ENCODE measurements at regions not wholly inside any gene's neighbourhood (a gene's known extent, or its start where the extent isn't known, plus 50 kb on each side); places are given as distances from the start of the nearest gene placed in this dataset.
"Not testable (repeated sequence)": the region's sequence is repeated elsewhere in the genome, so short reads cannot be mapped to it uniquely, and the experiment has no call there.

DNA sequence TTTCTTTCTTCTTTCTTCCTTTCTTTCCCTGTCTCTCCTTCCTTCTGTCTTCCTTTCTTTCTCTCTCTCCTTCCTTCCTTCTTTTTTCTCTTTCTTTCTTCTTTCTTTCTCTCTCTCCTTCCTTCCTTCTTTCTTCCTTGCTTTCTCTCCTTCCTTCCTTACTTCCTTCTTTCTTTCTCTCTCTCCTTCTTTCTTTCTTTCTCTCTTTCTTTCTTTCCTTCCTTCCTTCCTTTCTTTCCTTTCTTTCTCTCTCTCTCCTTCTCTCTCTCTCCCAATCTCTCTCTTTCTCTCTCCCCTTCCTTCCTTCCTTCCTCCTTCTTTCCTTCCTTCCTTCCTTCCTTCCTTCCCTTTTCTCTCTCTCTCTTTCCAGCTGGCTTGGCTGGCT lies 2806.6 kb downstream of the RPIA start:
- DNase-seq = not testable (repeated sequence)

DNA sequence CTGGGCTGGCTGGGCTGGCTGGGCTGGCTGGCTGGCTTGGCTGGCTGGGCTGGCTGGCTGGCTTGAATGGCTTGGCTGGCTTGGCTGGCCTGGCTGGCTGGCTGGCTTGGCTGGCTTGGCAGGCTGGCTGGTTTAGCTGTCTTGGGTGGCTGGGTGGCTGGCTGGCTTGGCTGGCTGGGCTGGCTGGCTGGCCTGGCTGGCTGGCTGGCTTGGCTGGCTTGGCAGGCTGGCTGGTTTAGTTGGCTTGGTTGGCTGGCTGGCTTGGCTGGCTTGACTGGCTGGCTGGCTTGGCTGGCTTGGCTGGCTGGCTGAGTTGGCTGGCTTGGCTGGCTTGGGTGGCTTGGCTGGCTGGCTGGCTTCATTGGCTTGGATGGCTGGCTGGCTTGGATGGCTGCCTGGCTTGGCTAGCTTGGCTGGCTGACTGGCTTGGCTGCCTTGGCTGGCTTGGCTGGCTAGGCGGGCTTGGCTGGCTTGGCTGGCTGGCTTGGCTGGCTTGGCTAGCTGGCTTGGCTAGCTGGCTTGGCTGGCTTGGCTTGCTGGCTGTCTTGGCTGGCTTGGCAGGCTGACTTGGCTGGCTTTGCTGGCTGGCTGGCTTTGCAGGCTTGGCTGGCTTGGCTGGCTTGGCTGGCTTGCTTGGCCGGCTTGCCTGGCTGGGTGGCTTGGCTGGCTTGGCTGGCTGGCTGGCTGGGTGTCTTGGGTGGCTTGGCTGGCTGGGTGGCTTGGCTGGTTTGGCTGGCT lies 2807.2 kb downstream of the RPIA start:
- not testable (repeated sequence) for DNase-seq

DNA sequence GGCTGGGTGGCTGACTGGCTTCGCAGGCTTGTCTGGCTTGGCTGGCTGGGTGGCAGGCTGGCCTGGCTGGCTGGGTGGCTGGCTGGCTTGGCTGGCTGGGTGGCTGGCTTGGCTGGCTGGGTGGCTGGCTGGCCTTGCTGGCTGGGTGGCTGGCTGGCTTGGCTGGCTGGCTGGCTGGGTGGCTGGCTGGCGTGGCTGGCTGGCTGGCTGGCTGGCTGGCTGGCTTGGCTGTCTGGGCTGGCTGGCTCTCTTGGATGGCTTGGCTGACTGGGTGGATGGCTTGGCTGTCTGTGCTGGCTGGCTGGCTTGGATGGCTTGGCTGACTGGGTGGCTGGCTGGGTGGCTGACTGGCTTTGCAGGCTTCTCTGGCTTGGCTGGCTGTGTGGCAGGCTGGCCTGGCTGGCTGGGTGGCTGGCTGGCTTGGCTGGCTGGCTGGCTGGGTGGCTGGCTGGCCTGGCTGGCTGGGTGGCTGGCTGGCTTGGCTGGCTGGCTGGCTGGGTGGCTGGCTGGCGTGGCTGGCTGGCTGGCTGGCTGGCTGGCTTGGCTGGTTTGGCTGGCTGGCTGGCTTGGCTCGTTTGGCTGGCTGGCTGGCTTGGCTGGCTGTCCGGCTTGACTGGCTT lies 2808.1 kb downstream of the RPIA start:
- not testable (repeated sequence) for DNase-seq

DNA sequence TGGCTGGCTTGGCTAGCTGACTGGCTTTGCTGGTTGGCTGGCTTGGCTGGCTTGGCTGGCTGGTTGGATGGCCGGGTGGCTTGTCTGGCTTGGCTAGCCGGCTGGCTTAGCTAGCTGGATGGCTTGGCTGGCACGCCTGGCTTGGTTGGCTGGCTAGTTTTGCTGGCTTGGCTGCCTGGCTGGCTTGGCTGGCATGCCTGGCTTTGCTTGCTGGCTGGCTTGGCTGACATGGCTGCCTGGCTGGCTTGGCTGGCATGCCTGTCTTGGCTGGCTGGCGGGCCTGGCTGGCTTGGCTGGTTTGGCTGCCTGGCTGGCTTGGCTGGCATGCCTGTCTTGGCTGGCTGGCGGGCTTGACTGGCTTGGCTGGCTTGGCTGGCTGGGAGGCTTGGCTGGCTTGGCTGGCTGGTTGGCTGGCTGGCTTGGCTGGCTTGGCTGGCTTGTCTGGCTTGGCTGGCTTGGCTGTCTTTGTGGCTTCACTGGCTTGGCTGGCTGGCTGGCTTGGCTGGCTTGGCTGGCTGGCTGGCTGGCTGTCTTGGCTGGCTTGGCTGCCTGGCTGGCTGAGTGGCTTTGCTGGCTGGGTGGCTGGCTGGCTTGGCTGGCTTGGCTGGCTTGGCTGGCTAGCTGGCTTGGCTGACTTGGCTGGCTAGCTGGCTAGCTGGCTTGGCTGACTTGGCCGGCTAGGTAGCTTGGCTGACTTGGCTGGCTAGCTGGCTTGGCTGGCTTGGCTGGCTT lies 2808.9 kb downstream of the RPIA start:
- DNase-seq = not testable (repeated sequence)

DNA sequence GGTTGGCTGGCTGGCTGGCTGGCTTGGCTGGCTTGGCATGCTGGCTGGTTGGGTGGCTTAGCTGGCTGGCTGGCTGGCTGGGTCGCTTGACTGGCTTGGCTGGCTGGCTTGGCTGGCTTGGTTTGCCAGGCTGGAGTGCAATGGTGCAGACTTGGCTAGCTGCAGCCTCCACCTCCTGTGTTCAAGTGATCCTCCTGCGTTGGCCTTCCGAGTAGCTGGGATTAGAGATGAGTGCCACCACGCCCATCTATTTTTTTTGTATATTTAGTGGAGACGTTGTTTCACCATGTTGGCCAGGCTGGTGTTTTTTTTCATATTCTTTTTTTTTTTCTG lies 2809.5 kb downstream of the RPIA start:
- not testable (repeated sequence) for DNase-seq

DNA sequence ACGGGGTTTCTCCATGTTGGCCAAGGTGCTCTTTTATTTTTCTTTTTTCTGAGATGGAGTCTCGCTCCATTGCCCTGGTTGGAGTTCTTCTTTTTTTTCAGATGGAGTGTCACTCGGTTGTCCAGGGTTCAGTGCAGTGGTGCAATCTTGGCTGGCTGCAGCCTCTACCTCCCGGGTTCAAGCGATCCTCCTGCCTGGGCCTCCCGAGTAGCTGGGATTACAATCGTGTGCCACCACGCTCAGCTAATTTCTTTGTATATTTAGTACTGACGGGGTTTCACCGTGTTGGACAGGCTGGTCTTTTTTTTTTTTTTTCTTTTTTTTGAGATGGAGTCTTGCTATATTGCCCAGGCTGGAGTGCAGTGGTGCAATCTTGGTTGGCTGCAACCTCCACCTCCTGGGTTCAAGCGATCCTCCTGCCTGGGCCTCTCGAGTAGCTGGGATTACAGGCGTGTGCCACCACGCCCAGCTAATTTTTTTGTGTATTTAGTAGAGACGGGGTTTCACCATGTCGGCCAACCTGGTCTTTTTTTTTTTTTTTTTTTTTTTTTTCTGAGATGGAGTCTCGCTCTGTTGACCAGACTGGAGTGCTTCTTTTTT lies 2810.1 kb downstream of the RPIA start:
- not testable (repeated sequence) for DNase-seq

DNA sequence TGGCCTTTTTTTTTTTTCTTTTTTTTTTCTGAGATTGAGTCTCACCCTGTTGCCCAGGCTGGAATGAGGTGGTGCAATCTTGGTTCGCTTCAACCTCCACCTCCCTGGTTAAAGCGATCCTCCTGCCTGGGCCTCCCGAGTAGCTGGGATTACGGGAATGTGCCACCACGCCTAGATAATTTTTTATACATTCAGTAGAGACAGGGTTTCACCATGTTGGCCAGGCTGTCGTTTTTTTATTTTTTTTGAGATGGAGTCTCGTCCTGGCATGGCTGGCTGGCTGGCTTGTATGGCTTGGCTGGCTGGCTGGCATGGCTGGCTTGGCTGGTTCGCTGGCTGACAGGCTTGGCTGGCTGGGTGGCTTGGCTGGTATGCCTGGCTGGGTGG lies 2812.1 kb downstream of the RPIA start:
- not testable (repeated sequence) for DNase-seq

DNA sequence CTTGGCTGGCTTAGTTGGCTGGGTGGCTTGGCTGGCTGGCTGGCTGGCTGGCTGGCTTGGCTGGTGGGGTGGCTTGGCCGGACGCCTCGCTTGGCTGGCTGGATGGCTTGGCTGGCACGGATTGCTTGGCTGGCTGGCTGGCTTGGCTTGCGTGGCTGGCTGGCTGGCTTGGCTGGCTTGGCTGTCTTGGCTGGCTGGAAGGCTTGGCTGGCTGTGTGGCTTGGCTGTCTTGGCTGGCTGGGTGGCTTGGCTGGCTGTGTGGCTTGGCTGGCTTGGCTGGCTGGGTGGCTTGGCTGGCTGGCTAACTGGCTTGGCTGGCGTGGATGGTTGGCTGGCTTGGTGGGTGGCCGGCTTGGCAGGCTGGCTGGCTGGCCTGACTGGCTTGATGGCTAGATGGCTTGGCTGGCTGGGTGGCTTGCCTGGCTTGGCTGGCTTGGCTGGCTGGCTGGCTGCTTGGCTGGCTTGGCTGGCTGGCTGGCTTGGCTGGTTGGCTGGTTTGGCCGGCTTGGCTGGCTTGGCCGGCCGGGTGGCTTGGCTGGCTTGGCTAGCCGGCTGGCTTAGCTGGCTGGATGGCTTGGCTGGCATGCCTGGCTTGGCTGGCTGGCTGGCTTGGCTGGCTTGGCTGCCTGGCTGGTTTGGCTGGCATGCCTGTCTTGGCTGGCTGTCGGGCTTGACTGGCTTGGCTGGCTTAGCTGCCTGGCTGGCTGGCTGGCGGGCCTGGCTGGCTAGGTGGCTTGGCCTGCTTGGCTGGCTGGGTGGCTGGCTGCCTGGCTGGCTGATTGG lies 2812.7 kb downstream of the RPIA start:
- DNase-seq = not testable (repeated sequence)

DNA sequence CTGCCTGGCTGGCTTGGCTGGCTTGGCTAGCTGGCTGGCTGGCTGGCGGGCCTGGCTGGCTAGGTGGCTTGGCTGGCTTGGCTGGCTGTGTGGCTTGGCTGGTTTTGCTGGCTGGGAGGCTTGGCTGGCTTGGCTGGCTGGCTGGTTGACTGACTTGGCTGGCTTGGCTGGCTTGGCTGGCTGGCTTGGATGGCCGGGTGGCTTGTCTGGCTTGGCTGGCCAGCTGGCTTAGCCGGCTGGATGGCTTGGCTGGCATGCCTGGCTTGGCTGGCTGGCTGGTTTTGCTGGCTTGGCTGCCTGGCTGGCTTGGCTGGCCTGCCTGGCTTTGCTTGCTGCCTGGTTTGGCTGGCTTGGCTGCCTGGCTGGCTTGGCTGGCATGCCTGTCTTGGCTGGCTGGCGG lies 2817.3 kb downstream of the RPIA start:
- not testable (repeated sequence) for DNase-seq

DNA sequence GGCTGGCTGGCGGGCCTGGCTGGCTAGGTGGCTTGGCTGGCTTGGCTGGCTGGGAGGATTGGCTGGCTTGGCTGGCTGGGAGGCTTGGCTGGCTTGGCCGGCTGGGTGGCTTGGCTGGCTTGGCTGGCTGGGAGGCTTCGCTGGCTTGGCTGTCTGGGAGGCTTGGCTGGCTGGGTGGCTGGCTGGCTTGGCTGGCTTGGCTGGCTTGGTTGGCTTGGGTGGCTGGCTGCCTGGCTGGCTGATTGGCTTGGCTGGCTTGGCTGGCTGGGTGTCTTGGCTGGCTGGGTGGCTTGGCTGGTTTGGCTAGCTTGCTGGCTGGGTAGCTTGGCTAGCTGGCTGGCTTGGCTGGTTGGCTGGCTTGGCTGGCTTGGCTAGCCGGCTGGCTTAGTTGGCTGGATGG lies 2817.8 kb downstream of the RPIA start:
- not testable (repeated sequence) for DNase-seq

DNA sequence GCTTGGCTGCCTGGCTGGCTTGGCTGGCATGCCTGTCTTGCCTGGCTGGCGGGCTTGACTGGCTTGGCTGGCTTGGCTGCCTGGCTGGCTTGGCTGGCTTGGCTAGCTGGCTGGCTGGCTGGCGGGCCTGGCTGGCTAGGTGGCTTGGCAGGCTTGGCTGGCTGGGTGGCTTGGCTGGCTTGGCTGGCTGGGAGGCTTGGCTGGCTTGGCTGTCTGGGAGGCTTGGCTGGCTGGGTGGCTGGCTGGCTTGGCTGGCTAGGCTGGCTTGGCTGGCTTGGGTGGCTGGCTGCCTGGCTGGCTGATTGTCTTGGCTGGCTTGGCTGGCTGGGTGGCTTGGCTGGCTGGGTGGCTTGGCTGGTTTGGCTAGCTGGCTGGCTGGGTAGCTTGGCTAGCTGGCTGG lies 2819.7 kb downstream of the RPIA start:
- not testable (repeated sequence) for DNase-seq

DNA sequence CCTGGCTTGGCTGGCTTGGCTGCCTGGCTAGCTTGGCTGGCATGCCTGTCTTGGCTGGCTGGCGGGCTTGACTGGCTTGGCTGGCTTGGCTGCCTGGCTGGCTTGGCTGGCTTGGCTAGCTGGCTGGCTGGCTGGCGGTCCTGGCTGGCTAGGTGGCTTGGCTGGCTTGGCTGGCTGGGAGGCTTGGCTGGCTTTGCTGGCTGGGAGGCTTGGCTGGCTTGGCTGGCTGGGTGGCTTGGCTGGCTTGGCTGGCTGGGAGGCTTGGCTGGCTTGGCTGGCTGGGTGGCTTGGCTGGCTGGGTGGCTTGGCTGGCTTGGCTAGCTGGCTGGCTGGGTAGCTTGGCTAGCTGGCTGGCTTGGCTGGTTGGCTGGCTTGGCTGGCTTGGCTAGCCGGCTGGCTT lies 2824.5 kb downstream of the RPIA start:
- not testable (repeated sequence) for DNase-seq

DNA sequence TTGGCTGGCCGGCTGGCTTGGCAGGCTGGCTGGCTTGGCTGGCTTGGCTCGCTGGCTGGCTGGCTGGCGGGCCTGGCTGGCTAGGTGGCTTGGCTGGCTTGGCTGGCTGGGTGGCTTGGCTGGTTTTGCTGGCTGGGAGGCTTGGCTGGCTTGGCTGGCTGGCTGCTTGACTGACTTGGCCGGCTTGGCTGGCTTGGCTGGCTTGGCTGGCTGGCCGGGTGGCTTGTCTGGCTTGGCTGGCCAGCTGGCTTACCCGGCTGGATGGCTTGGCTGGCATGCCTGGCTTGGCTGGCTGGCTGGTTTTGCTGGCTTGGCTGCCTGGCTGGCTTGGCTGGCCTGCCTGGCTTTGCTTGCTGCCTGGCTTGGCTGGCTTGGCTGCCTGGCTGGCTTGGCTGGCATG lies 2825.2 kb downstream of the RPIA start:
- not testable (repeated sequence) for DNase-seq

DNA sequence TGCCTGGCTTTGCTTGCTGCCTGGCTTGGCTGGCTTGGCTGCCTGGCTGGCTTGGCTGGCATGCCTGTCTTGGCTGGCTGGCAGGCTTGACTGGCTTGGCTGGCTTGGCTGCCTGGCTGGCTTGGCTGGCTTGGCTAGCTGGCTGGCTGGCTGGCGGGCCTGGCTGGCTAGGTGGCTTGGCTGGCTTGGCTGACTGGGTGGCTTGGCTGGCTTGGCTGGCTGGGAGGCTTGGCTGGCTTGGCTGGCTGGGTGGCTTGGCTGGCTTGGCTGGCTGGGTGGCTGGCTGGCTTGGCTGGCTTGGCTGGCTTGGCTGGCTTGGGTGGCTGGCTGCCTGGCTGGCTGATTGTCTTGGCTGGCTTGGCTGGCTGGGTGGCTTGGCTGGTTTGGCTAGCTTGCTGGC lies 2826.4 kb downstream of the RPIA start:
- DNase-seq = not testable (repeated sequence)

DNA sequence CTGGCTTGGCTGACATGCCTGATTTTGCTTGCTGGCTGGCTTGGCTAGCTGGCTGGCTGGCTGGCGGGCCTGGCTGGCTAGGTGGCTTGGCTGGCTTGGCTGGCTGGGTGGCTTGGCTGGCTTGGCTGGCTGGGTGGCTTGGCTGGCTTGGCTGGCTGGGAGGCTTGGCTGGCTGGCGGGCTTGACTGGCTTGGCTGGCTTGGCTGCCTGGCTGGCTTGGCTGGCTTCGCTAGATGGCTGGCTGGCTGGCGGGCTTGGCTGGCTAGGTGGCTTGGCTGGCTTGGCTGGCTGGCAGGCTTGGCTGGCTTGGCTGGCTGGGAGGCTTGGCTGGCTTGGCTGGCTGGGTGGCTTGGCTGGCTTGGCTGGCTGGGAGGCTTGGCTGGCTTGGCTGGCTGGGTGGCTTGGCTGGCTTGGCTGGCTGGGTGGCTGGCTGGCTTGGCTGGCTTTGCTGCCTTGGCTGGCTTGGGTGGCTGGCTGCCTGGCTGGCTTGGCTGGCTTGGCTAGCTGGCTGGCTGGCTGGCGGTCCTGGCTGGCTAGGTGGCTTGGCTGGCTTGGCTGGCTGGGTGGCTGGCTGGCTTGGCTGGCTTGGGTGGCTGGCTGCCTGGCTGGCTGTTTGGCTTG lies 2827.0 kb downstream of the RPIA start:
- DNase-seq = not testable (repeated sequence)

DNA sequence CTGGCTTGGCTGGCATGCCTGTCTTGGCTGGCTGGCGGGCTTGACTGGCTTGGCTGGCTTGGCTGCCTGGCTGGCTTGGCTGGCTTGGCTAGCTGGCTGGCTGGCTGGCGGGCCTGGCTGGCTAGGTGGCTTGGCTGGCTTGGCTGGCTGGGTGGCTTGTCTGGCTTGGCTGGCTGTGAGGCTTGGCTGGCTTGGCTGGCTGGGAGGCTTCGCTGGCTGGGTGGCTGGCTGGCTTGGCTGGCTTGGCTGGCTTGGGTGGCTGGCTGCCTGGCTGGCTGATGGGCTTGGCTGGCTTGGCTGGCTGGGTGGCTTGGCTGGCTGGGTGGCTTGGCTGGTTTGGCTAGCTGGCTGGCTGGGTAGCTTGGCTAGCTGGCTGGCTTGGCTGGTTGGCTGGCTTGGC lies 2827.9 kb downstream of the RPIA start:
- DNase-seq = not testable (repeated sequence)

DNA sequence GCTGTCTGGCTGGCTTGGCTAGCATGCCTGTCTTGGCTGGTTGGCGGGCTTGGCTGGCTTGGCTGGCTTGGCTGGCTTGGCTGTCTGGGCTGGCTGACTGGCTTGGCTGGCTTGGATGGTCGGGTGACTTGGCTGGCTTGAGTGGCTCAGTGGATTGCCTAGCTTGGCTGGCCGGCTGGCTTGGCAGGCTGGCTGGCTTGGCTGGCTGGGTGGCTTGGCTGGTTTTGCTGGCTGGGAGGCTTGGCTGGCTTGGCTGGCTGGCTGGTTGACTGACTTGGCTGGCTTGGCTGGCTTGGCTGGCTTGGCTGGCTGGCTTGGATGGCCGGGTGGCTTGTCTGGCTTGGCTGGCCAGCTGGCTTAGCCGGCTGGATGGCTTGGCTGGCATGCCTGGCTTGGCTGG lies 2828.4 kb downstream of the RPIA start:
- DNase-seq = not testable (repeated sequence)

DNA sequence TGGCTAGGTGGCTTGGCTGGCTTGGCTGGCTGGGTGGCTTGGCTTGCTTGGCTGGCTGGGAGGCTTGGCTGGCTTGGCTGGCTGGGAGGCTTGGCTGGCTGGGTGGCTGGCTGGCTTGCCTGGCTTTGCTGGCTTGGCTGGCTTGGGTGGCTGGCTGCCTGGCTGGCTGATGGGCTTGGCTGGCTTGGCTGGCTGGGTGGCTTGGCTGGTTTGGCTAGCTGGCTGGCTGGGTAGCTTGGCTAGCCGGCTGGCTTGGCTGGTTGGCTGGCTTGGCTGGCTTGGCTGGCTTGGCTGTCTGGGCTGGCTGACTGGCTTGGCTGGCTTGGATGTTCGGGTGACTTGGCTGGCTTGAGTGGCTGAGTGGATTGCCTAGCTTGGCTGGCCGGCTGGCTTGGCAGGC lies 2829.1 kb downstream of the RPIA start:
- DNase-seq = not testable (repeated sequence)

DNA sequence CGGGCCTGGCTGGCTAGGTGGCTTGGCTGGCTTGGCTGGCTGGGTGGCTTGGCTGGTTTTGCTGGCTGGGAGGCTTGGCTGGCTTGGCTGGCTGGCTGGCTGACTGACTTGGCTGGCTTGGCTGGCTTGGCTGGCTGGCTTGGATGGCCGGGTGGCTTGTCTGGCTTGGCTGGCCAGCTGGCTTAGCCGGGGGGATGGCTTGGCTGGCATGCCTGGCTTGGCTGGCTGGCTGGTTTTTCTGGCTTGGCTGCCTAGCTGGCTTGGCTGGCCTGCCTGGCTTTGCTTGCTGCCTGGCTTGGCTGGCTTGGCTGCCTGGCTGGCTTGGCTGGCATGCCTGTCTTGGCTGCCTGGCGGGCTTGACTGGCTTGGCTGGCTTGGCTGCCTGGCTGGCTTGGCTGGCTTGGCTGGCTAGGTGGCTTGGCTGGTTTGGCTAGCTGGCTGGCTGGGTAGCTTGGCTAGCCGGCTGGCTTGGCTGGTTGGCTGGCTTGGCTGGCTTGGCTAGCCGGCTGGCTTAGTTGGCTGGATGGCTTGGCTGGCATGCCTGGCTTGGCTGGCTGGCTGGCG lies 2829.6 kb downstream of the RPIA start:
- not testable (repeated sequence) for DNase-seq

DNA sequence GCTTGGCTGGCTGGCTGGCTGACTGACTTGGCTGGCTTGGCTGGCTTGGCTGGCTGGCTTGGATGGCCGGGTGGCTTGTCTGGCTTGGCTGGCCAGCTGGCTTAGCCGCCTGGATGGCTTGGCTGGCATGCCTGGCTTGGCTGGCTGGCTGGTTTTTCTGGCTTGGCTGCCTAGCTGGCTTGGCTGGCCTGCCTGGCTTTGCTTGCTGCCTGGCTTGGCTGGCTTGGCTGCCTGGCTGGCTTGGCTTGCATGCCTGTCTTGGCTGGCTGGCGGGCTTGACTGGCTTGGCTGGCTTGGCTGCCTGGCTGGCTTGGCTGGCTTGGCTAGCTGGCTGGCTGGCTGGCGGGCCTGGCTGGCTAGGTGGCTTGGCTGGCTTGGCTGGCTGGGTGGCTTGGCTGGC lies 2830.5 kb downstream of the RPIA start:
- DNase-seq = not testable (repeated sequence)

DNA sequence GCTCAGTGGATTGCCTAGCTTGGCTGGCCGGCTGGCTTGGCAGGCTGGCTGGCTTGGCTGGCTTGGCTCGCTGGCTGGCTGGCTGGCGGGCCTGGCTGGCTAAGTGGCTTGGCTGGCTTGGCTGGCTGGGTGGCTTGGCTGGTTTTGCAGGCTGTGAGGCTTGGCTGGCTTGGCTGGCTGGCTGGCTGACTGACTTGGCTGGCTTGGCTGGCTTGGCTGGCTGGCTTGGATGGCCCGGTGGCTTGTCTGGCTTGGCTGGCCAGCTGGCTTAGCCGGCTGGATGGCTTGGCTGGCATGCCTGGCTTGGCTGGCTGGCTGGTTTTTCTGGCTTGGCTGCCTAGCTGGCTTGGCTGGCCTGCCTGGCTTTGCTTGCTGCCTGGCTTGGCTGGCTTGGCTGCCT lies 2831.4 kb downstream of the RPIA start:
- DNase-seq = not testable (repeated sequence)

DNA sequence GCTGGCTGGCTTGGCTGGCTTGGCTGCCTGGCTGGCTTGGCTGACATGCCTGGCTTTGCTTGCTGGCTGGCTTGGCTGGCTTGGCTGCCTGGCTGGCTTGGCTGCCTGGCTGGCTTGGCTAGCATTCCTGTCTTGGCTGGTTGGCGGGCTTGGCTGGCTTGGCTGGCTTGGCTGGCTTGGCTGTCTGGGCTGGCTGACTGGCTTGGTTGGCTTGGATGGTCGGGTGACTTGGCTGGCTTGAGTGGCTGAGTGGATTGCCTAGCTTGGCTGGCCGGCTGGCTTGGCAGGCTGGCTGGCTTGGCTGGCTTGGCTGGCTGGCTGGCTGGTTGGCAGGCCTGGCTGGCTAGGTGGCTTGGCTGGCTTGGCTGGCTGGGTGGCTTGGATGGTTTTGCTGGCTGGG lies 2832.3 kb downstream of the RPIA start:
- not testable (repeated sequence) for DNase-seq
